IMR-90 (cell line): ENCODE measurements at regions not wholly inside any gene's neighbourhood (a gene's known extent, or its start where the extent isn't known, plus 50 kb on each side); places are given as distances from the start of the nearest gene placed in this dataset.

Experiments
- ATAC-seq: fragments of 200-7000 bp; cut with Tn5 transposase; 2 replicates; pipeline ENCODE4 v1.9.1; 2020; ENCODE audit warnings: low read depth, mild to moderate bottlenecking, moderate library complexity
- BruUV-seq: library from RNA; stranded (reverse); fragments of 400-500 nt; replicated peaks from 2 replicates; lab custom pipeline; 2021; lab: Mats Ljungman, UMichigan
- CTCF ChIA-PET: fragments of 300-600 bp; formaldehyde crosslinking; extraction: SDS; loops from one replicate; lab custom pipeline; 2021; ENCODE audit warnings: antibody characterized with exemption; lab: Yijun Ruan, JAX
- POLR2A ChIA-PET: fragments of 300-600 bp; sonication (Branson Sonifier 250); formaldehyde crosslinking; loops from one replicate; lab custom pipeline; 2022; ENCODE audit warnings: antibody characterized with exemption; ENCODE audit not compliant: unreplicated experiment; lab: Charles Lee
- DNase-seq: peaks from one replicate; pipeline ENCODE4 v3.0.0; 2013
- H2AFZ ChIP-seq: replicated peaks from 2 replicates; pipeline ENCODE3; 2013; ENCODE audit warnings: low read length, mild to moderate bottlenecking; ENCODE audit not compliant: poor library complexity
- H2AK5ac ChIP-seq: 2 replicates; pipeline ENCODE4 v1.6.1; 2013; ENCODE audit warnings: low read depth, low read length, inconsistent platforms
- H2AK9ac ChIP-seq: replicated peaks from 2 replicates; pipeline ENCODE3; 2013; ENCODE audit warnings: mild to moderate bottlenecking, low read depth, low read length, moderate library complexity; ENCODE audit not compliant: poor library complexity
- H2BK120ac ChIP-seq: 2 replicates; pipeline ENCODE4 v1.6.1; 2013; ENCODE audit warnings: low read depth, low read length, inconsistent platforms
- H2BK15ac ChIP-seq: 3 replicates; pipeline ENCODE4 v1.6.1; 2013; ENCODE audit warnings: low read depth, low read length, inconsistent platforms
- H2BK20ac ChIP-seq: 2 replicates; pipeline ENCODE4 v1.6.1; 2013; ENCODE audit warnings: low read depth, mild to moderate bottlenecking, inconsistent platforms, low read length, moderate library complexity
- H2BK5ac ChIP-seq: 2 replicates; pipeline ENCODE4 v1.6.1; 2013; ENCODE audit warnings: mild to moderate bottlenecking, low read depth, low read length, inconsistent platforms; ENCODE audit not compliant: poor library complexity, severe bottlenecking
- H3K14ac ChIP-seq: replicated peaks from 2 replicates; pipeline ENCODE4 v1.6.1; 2013; ENCODE audit warnings: low read depth, low read length, inconsistent platforms
- H3K18ac ChIP-seq: 2 replicates; pipeline ENCODE4 v1.6.1; 2013; ENCODE audit warnings: low read depth, low read length, control low read depth
- H3K23ac ChIP-seq: 2 replicates; pipeline ENCODE4 v1.6.1; 2013; ENCODE audit warnings: low read depth, low read length, inconsistent platforms
- H3K27ac ChIP-seq: 2 replicates; pipeline ENCODE4 v1.5.1; 2013; ENCODE audit warnings: mild to moderate bottlenecking, control low read depth, low read length; ENCODE audit not compliant: insufficient read depth
- H3K27me3 ChIP-seq: 2 replicates; pipeline ENCODE4 v1.6.1; 2013; ENCODE audit warnings: low read length; ENCODE audit not compliant: control insufficient read depth, insufficient read depth
- H3K36me3 ChIP-seq: 2 replicates; pipeline ENCODE4 v1.6.1; 2013; ENCODE audit warnings: low read length, mixed read lengths; ENCODE audit not compliant: control insufficient read depth, insufficient read depth
- H3K4ac ChIP-seq: 2 replicates; pipeline ENCODE4 v1.6.1; 2013; ENCODE audit warnings: low read depth, low read length, inconsistent platforms
- H3K4me1 ChIP-seq: 2 replicates; pipeline ENCODE4 v1.6.1; 2013; ENCODE audit warnings: low read length, mixed read lengths; ENCODE audit not compliant: control insufficient read depth, insufficient read depth
- H3K4me2 ChIP-seq: 2 replicates; pipeline ENCODE4 v1.6.1; 2013; ENCODE audit warnings: low read depth, mild to moderate bottlenecking, control low read depth, low read length, moderate library complexity
- H3K4me3 ChIP-seq: 2 replicates; pipeline ENCODE4 v1.5.1; 2013; ENCODE audit warnings: low read depth, mild to moderate bottlenecking, control low read depth, low read length, moderate library complexity; ENCODE audit not compliant: insufficient read depth
- H3K56ac ChIP-seq: 2 replicates; pipeline ENCODE4 v1.6.1; 2013; ENCODE audit warnings: low read length, inconsistent platforms; ENCODE audit not compliant: insufficient read depth; ENCODE audit errors: extremely low read depth
- H3K79me1 ChIP-seq, 2 experiments: 2 replicates each; pipeline ENCODE4 v1.6.1; 2013; ENCODE audit warnings: low read length in 2 of 2, inconsistent platforms in 1 of 2, low read depth in 1 of 2
- H3K9ac ChIP-seq: 2 replicates; pipeline ENCODE4 v1.6.1; 2013; ENCODE audit warnings: low read depth, low read length, control low read depth
- H3K9me1 ChIP-seq: 2 replicates; pipeline ENCODE4 v1.6.1; 2013; ENCODE audit warnings: low read length, inconsistent platforms; ENCODE audit not compliant: insufficient read depth
- H3K9me3 ChIP-seq: 2 replicates; pipeline ENCODE4 v1.6.1; 2013; ENCODE audit warnings: low read length; ENCODE audit not compliant: control insufficient read depth, insufficient read depth
- H4K20me1 ChIP-seq: 2 replicates; pipeline ENCODE4 v1.6.1; 2013; ENCODE audit warnings: low read length, inconsistent platforms; ENCODE audit not compliant: insufficient read depth
- H4K5ac ChIP-seq: 2 replicates; pipeline ENCODE4 v1.6.1; 2013; ENCODE audit warnings: mild to moderate bottlenecking, low read depth, low read length, control low read depth
- H4K8ac ChIP-seq, 2 experiments: 2 replicates each; pipeline ENCODE4 v1.6.1; 2013; ENCODE audit warnings: low read depth in 2 of 2, low read length in 2 of 2, control low read depth in 1 of 2, inconsistent platforms in 1 of 2
- H4K91ac ChIP-seq: 2 replicates; pipeline ENCODE4 v1.6.1; 2013; ENCODE audit warnings: low read depth, low read length, inconsistent platforms; ENCODE audit not compliant: insufficient read depth
- BHLHE40 ChIP-seq: fragments of 150-350 bp; IDR thresholded peaks from 2 replicates; pipeline ENCODE4 v1.6.1; 2016; ENCODE audit warnings: mild to moderate bottlenecking, low read depth, low read length
- CTCF ChIP-seq: conservative IDR thresholded peaks from 2 replicates; pipeline ENCODE4 v1.5.1; 2012; ENCODE audit warnings: mild to moderate bottlenecking, low read depth, low read length, improper control_type of control experiment
- FOS ChIP-seq: fragments of 150-350 bp; IDR thresholded peaks from 2 replicates; pipeline ENCODE4 v1.6.1; 2016; ENCODE audit warnings: low read depth, low read length
- MAFK ChIP-seq: IDR thresholded peaks from 2 replicates; pipeline ENCODE4 v1.6.1; 2012; ENCODE audit warnings: low read depth, low read length, improper control_type of control experiment
- MAZ ChIP-seq: IDR thresholded peaks from 2 replicates; pipeline ENCODE4 v1.6.1; 2012; ENCODE audit warnings: low read depth, mild to moderate bottlenecking, low read length, improper control_type of control experiment, moderate library complexity, borderline replicate concordance
- MXI1 ChIP-seq: IDR thresholded peaks from 2 replicates; pipeline ENCODE4 v1.6.1; 2012; ENCODE audit warnings: low read depth, mild to moderate bottlenecking, low read length, moderate library complexity, borderline replicate concordance
- RAD21 ChIP-seq: IDR thresholded peaks from 2 replicates; pipeline ENCODE4 v1.6.1; 2012; ENCODE audit warnings: low read length, improper control_type of control experiment
- RCOR1 ChIP-seq: IDR thresholded peaks from 2 replicates; pipeline ENCODE4 v1.6.1; 2012; ENCODE audit warnings: mild to moderate bottlenecking, low read length, improper control_type of control experiment; ENCODE audit not compliant: insufficient replicate concordance
- RFX5 ChIP-seq: IDR thresholded peaks from 2 replicates; pipeline ENCODE4 v1.8.0; 2012; ENCODE audit warnings: low read depth, mild to moderate bottlenecking, low read length, moderate library complexity
- SMC3 ChIP-seq: fragments of 150-350 bp; IDR thresholded peaks from 2 replicates; pipeline ENCODE4 v1.6.1; 2016; ENCODE audit warnings: low read depth, mild to moderate bottlenecking, antibody characterized with exemption, low read length, moderate library complexity
- USF2 ChIP-seq: fragments of 150-350 bp; IDR thresholded peaks from 2 replicates; pipeline ENCODE4 v1.6.1; 2017; ENCODE audit warnings: mild to moderate bottlenecking, antibody characterized with exemption, low read length, low read depth
- dilution Hi-C: fragments of 300-500 bp; cut with HindIII; formaldehyde crosslinking; loops from one replicate; pipeline ENCODE4 v1.14.3; 2018; ENCODE audit warnings: low sequenced_read_pairs; ENCODE audit not compliant: unreplicated experiment
- in situ Hi-C: fragments of 300-500 bp; cut with MboI; formaldehyde crosslinking; loops from 3 replicates; pipeline ENCODE4 v1.14.3; 2019; ENCODE audit warnings: low sequenced_read_pairs, inconsistent platforms, mixed read lengths
- intact Hi-C: fragments of 100-400 bp; cut with micrococcal nuclease; formaldehyde crosslinking; loops from 2 replicates; pipeline ENCODE4 v1.10.0; 2022

GRCh38 chr9:90504486-90504885 is 138.1 kb downstream of the DIRAS2 start:
- in situ Hi-C loops (no loop called here), intact Hi-C loops (no loop called here), dilution Hi-C loops (no loop called here)
- no peaks in the 10 kb centered on the region for H3K4me1 ChIP-seq
- H2BK5ac ChIP-seq = no peak overlapping the region
- no peak overlapping the region for H2AK9ac ChIP-seq
- CTCF ChIA-PET = no interaction called here
- no peak for TF ChIP-seq MAZ
- no peak for TF ChIP-seq MAFK
- no peak for TF ChIP-seq MXI1
- TF ChIP-seq RCOR1 = no peak
- TF ChIP-seq SMC3 = no peak
- no peak for TF ChIP-seq FOS
- no peak for TF ChIP-seq BHLHE40
- no peak for TF ChIP-seq RFX5
- TF ChIP-seq CTCF = no peak
- no peak for TF ChIP-seq RAD21
- TF ChIP-seq USF2 = no peak
- H2BK120ac ChIP-seq = no peak overlapping the region
- H3K36me3 ChIP-seq = no peaks in the 10 kb centered on the region
- H3K9me3 ChIP-seq = no peaks in the 10 kb centered on the region
- no peak overlapping the region for H3K4ac ChIP-seq
- no peaks in the 10 kb centered on the region for H4K20me1 ChIP-seq
- H3K27me3 ChIP-seq = no peaks in the 10 kb centered on the region
- no peak overlapping the region for H4K5ac ChIP-seq
- no peak overlapping the region for H3K4me3 ChIP-seq
- no peak overlapping the region for H4K91ac ChIP-seq
- no peak overlapping the region for H2BK15ac ChIP-seq
- no TSS peak for BruUV-seq
- H3K23ac ChIP-seq = no peak overlapping the region
- H3K27ac ChIP-seq = no peak overlapping the region
- H3K79me1 ChIP-seq = no peaks in the 10 kb centered on the region
- H3K56ac ChIP-seq = no peak overlapping the region
- no peak overlapping the region for H4K8ac ChIP-seq
- H3K9me1 ChIP-seq = no peaks in the 10 kb centered on the region
- POLR2A ChIA-PET = no interaction called here
- H3K4me2 ChIP-seq = no peak overlapping the region
- H2BK20ac ChIP-seq = no peak overlapping the region
- no peak overlapping the region for H3K9ac ChIP-seq
- H2AK5ac ChIP-seq = no peak overlapping the region
- no peak overlapping the region for H3K18ac ChIP-seq
- no peak overlapping the region for H3K14ac ChIP-seq
- no peak for DNase-seq
- no peak for ATAC-seq
- H2AFZ ChIP-seq = no peak overlapping the region
